Jurkat, Clone E6-1 (cell line): ENCODE measurements at regions not wholly inside any gene's neighbourhood (a gene's known extent, or its start where the extent isn't known, plus 50 kb on each side); places are given as distances from the start of the nearest gene placed in this dataset.

ENCODE experiments used
- DNase-seq: peaks from one replicate; pipeline ENCODE4 v3.0.0-alpha.2; 2011; ENCODE audit warnings: low read depth, low spot score
- H3K4me3 ChIP-seq: 2 replicates; pipeline ENCODE4 v1.5.1; 2011; ENCODE audit warnings: mild to moderate bottlenecking, low read length, control low read depth, moderate library complexity

- DNase-seq, result no peak
- H3K4me3 ChIP-seq, result no peak overlapping the region
Observed at GRCh38 chr14:43934102-43934501, 573.0 kb downstream of the FSCB start.

DNA sequence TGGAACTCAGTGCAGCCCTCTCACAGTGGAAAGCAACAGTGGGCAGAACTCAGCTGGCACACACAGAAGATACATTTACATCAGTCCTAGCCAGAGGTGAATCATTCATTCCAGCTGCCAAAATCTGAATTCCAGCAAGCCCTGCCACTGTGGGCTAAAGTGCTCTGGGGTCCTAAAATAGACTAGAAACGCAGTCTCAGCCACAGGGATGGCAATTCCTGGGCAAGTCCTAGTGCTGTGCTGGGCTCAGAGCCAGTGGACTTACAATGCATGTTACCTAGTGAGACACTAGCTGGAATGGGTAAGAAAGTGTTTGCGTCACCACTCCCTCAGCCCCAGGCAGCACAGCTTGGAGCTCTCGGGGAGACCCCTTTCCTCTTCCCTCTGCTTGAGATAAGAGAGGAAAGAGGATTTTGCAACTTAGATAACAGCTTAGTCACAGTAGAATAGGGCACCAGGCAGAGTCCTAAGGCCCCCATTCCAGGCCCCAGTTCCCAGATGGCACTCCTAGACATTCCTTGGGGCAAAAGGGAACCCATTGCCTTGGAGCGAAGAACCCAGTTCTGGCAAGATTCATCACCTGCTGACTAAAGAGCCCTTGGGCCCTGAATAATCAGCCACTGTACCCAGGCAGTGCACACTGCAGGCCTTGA is 592.9 kb downstream of the FSCB start:
- no peak overlapping the region for H3K4me3 ChIP-seq
- no peak for DNase-seq

DNA sequence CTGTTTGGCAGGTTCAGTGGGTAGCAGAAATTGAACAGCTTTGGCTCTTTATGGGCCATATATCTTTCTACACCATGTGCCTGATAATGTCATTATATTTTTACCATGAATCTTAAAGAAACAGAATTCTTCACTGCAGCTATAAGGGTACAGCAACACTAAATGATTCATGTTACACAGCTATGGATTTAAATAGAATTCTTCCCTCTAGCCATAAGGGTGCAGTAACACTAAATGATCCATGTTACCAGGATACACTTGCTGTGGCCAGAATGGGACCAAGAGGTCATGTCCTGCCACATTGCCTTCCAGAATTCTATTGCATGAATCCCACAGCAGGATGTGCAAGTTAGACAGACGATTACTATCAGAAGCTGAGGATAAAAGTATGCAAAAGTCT is 603.9 kb downstream of the FSCB start:
- no peak overlapping the region for H3K4me3 ChIP-seq
- DNase-seq, result no peak

DNA sequence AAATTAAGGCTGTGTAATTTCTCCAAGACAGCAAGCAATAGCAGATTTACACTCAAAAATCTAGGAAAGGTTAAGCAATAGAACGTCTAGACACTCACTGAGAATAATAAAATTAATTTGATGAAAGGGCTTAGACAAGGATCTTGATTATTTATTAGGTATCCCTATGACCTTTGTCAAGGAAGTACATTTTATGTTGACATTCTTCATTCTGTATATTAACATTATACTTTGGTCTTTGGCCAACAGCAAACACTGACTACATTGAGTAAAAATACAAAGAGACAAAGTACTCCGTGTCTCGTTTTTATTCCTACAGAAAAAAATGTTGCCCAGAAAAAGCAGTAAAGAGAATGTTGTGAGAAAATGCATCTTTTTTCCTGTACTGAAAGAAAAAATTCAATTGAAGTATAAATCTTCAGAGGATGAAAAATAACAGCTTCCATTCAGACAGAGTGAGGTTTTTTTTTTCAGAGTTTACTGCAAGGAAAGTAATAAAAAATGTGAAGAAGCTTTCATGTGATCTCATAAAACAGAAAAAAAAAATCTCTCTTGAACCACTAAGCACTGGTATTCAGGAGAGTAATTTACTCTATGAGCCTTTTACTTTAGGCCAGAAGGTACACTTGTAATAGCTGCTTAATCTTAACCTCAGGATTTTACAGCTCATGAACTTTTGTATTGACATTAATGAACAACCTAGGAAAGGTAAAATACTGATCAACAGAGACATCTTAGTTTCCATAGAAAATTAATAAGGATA is 605.0 kb downstream of the FSCB start:
- no peak for DNase-seq
- H3K4me3 ChIP-seq, result no peak overlapping the region

DNA sequence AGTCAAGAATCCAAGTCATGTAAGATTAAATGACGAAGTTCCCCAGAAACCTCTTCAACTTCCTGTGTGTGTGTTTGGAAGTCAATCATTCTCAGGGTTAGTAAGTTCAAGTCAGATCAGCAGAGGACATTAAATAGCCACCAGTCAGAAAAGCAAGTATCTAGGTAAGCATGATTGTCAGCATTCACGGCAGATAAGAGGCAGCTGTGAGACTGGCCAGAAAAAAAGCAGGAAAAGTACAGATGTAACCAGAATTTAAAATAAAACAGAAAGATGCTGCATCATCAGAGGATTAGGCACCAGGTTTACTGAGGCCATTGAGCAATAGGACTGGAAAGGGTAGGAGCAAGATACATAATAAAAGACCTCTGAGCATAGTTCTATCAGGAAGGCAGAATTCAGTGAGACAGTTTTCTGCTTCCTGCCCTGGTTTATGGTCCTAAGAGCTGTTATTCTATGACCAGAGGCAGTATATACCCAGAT is 606.9 kb downstream of the FSCB start:
- H3K4me3 ChIP-seq, result no peak overlapping the region
- no peak for DNase-seq

DNA sequence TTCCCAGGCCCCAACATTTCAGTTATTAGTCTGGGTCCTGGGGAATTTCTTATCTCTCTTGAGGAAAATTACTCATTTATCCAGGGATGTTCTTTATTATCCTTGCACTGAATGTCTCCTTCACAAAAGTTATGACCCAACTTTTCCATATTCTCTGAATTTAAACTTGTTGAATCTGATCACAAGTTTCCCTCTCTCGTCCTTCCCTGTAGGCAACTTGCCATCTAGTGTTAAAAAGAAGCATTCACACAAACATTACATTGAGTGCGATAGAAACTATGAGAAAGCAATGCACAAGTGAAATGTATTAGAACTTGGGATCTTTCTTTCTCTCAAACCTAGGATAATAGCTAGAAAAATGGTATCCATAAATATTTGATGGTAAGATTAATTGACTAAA is 608.4 kb downstream of the FSCB start:
- peak; percentile 3 for DNase-seq
- no peak overlapping the region for H3K4me3 ChIP-seq

DNA sequence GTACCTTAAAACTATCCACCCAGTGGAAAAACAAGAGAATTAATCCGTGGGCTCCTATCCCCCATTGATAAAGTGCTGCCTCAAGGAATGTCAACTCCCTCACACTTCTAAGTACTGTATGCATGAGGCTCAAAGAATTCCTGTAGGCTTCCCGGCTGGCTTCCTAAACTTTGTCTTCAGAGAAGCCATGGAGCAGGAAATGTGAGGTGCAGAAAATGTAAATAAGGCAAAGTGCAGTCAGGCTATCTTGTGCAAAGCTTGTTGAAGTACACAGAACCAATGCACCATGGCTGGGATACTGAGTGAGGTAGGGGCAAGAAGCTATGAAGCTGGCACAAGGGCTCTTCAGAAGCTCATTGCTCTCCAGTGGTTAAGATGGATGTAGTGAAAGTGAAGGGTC is 611.0 kb downstream of the FSCB start:
- no peak overlapping the region for H3K4me3 ChIP-seq
- DNase-seq, result no peak

DNA sequence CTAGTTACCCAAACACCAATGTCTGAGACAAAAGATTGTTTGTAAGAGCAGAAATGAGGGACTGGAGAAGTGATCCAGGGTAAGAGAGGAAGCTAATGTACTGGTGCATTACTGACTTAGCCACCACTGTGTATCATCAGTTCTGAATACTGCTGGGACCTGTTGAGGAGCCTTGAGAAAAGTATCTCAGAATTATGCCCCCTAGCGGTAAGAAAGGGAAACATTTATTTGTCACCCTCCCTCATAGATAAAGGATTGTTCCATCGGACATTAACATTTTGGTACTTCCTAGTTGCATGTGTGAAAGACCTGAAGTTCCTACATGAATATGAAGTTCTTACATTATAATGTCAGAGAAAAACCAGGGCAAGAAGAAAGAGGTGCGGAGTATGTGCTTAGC is 612.5 kb downstream of the FSCB start:
- H3K4me3 ChIP-seq, result no peak overlapping the region
- peak; percentile 41 for DNase-seq

- no peak overlapping the region for H3K4me3 ChIP-seq
- no peak for DNase-seq
Observed at GRCh38 chr14:43887523-43887922, 619.6 kb downstream of the FSCB start.

DNA sequence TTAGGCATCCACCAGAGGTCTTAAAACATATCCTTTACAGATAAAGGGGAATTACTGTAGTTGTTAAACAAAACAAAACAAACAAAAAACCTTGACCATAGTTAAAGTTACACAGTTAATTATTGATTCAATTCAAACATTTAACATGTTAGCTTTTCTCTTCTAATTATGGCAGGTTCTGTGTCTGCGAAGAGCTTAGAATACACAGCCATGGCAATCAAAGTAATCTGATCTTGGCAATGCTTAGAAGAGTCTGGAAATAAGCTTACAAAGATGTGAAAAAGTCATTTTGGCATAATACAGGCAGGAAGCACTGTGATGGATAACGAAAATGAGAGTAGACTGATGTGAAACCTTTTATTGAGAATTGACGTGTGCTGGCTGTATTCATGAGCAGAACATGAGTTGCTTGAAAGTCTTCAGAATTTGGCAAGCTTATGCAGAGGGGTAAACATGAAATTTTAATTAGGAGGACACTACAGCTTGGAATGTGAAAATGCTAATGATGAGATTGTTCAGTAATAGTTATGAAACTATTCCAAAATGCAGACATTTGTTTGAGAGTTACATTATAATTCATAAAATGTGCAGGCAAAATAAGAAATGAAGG is 629.6 kb downstream of the FSCB start:
- H3K4me3 ChIP-seq, result no peak overlapping the region
- DNase-seq, result no peak

- no peak overlapping the region for H3K4me3 ChIP-seq
- DNase-seq, result no peak
Observed at GRCh38 chr14:43872752-43873655, 634.1 kb downstream of the FSCB start.

- H3K4me3 ChIP-seq, result no peak overlapping the region
- no peak for DNase-seq
Observed at GRCh38 chr14:43872222-43872621, 634.9 kb downstream of the FSCB start.

DNA sequence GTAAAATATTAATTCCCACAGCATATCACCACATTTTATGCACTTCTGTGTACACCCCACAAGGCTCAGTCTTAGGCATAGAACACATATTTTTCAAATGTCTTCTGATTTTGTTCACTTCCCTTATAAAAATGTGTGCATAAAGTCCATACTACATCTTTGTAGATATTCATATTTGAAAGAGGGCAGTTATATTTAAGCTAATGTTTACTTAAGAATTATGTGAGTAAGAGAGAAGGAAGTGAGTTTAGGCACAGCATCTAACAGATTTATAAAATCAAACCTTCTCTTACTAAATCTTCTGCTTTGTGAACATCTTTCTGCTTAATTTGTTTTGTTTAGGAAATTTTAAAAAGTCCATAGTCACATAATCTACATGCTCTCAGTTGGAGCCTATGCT is 648.1 kb downstream of the FSCB start:
- DNase-seq, result no peak
- no peak overlapping the region for H3K4me3 ChIP-seq

DNA sequence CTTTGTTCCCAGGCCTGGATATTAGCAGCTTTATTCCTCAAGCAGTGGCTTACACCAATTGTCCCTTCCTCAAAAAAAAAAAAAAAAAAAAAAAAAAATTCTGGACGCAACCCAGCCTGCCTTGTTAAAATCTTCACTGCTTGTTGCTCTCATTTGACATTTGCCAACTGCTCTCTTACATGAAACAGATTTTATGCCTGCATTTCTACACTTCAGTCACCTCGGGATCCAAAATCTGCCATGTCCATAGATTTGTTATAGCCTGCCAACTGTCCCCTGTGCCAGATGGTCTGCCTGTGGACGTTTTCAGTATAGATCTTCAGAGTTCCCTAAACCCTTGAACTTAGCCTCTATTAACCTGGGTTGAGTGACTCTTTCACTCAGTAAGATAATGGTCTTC is 651.5 kb downstream of the FSCB start:
- H3K4me3 ChIP-seq, result no peak overlapping the region
- no peak for DNase-seq

GRCh38 chr14:43853541-43853940 is 653.5 kb downstream of the FSCB start:
- no peak overlapping the region for H3K4me3 ChIP-seq
- DNase-seq, result no peak

DNA sequence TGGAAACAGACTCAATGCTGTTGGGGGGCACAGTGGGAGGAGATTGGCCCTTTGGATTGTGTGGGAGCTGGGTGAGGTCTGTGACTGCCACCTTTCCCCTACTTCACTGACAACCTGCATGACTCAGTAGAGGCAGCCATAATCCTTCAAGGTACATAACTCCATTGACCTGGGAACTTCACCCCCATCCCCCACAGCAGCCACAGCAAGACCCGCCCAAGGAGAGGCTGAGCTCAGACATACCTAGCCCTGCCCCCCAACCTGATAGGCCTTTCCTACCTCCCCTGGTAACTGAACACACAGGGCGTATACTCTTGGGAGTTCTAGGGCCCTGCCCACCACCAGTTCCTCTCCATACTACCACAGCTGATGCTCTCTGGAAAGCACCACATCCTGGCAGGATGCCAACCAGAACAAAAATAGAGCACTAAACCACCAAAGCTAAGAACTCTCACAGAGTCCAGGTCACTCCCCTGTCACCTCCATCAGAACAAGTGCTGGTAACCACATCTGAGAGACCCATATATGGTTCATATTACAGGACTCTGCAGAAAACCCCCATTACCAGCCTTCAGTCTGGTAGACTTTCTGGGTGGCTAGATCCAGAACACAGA is 703.9 kb downstream of the FSCB start:
- DNase-seq, result peak; percentile 82
- no peak overlapping the region for H3K4me3 ChIP-seq

DNA sequence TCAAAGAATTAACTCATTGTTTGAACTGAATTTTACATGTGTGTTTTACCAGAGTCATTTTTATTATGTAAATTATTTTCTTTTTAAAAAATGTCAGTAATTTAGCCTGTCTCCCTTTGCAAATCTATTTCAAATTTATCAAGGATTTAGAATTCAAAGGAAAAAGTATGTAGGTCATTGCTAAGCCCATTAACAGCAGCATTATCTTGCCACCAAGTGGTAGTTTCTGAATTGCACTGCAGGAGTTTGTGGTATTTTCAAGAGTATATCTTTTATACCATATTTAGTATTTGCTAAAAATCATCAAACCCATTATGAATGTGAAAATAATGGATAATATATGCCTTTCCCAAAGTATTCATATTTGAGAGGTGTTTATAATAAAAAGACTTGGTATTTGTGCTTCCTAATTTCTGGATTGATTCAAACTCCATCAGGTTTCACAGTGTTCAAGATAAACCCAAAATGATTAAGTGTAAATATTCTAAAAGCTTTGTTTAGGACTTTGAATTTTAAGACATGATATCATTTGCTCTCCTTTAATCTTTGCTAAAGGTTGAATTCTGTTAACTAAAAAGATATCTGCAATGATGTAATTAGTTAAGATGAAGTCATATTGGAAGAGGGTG is 711.4 kb downstream of the FSCB start:
- H3K4me3 ChIP-seq, result no peak overlapping the region
- no peak for DNase-seq

DNA sequence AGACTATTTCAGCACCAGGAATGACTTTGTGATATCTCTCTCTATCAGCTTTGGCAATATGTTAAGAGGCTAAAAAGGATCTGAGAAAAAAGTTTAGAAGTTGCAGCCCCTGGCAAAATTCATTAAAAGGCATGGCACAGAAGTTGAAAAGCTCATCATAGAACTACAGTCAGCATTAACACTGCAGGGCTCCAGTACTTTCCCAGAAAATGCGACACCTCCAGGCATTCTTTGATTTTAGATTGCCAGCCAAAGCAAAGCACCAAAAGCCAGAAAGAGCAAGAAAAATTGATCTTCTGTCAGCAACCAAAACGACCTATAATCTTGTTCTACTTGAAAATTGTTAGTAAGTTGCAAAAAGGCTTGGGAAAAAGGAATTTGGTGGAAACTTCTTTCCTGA is 713.5 kb downstream of the FSCB start:
- no peak overlapping the region for H3K4me3 ChIP-seq
- DNase-seq, result no peak

GRCh38 chr14:43792980-43793379 is 714.1 kb downstream of the FSCB start:
- H3K4me3 ChIP-seq, result no peak overlapping the region
- DNase-seq, result no peak
